Caco-2 (cell line): ENCODE measurements at regions not wholly inside any gene's neighbourhood (a gene's known extent, or its start where the extent isn't known, plus 50 kb on each side); places are given as distances from the start of the nearest gene placed in this dataset.
A peak's percentile ranks its signal among the peaks of the same experiment; 100 is the strongest.
"Not testable (repeated sequence)": the region's sequence is repeated elsewhere in the genome, so short reads cannot be mapped to it uniquely, and the experiment has no call there.

ENCODE experiments used
- BruUV-seq: library from RNA; stranded (reverse); fragments of 400-500 nt; replicated peaks from 2 replicates; lab custom pipeline; 2021; lab: Mats Ljungman, UMichigan
- CTCF ChIA-PET: fragments of 300-600 bp; sonication (Branson Sonifier 250); formaldehyde crosslinking; loops from one replicate; lab custom pipeline; 2022; ENCODE audit warnings: antibody characterized with exemption; lab: Charles Lee
- POLR2A ChIA-PET: fragments of 300-600 bp; sonication (Branson Sonifier 250); formaldehyde crosslinking; loops from one replicate; lab custom pipeline; 2022; ENCODE audit warnings: antibody characterized with exemption; lab: Charles Lee
- DNase-seq, 2 experiments: peaks; one replicate each; pipeline versions ENCODE4 v3.0.0 to v3.0.0-alpha.2; 2020 to 2022
- H3K27me3 ChIP-seq: replicated peaks from 2 replicates; pipeline ENCODE4 v1.6.0; 2011; ENCODE audit warnings: low read length; ENCODE audit not compliant: control insufficient read depth, insufficient read depth
- H3K36me3 ChIP-seq: 2 replicates; pipeline ENCODE4 v1.5.1; 2011; ENCODE audit warnings: low read length; ENCODE audit not compliant: control insufficient read depth, insufficient read depth
- H3K4me1 ChIP-seq: fragments of 250-450 bp; sonication (Bioruptor Pico); 2 replicates; pipeline ENCODE4 v1.5.1; 2020; ENCODE audit warnings: mild to moderate bottlenecking
- H3K4me3 ChIP-seq: 2 replicates; pipeline ENCODE4 v1.5.1; 2011; ENCODE audit warnings: low read depth, mild to moderate bottlenecking, control low read depth, low read length
- H3K9me3 ChIP-seq: fragments of 250-450 bp; sonication (Bioruptor Pico); 2 replicates; pipeline ENCODE4 v1.5.1; 2020; ENCODE audit warnings: mild to moderate bottlenecking, moderate library complexity
- H3K27ac Mint-ChIP-seq: one replicate; pipeline ENCODE4 v1.8.0; 2022; ENCODE audit warnings: mixed read lengths; ENCODE audit not compliant: unreplicated experiment
- H3K27me3 Mint-ChIP-seq: one replicate; pipeline ENCODE4 v1.8.0; 2022; ENCODE audit warnings: mixed read lengths; ENCODE audit not compliant: insufficient read depth, unreplicated experiment
- H3K36me3 Mint-ChIP-seq: one replicate; pipeline ENCODE4 v1.8.0; 2022; ENCODE audit warnings: mild to moderate bottlenecking, mixed read lengths; ENCODE audit not compliant: insufficient read depth, unreplicated experiment
- H3K4me1 Mint-ChIP-seq: one replicate; pipeline ENCODE4 v1.8.0; 2022; ENCODE audit warnings: low read depth, mixed read lengths; ENCODE audit not compliant: unreplicated experiment
- H3K4me3 Mint-ChIP-seq: one replicate; pipeline ENCODE4 v1.8.0; 2022; ENCODE audit warnings: mild to moderate bottlenecking, moderate library complexity, mixed read lengths; ENCODE audit not compliant: unreplicated experiment
- H3K9me3 Mint-ChIP-seq: one replicate; pipeline ENCODE4 v1.8.0; 2022; ENCODE audit warnings: mixed read lengths; ENCODE audit not compliant: unreplicated experiment
- CTCF ChIP-seq, 2 experiments: fragments of 200-600 bp in 1 of 2; IDR thresholded peaks; 1 replicate in 1 of 2; 2 replicates in 1 of 2; pipeline versions ENCODE4 v1.5.1 to v1.8.0; 2011 to 2022; ENCODE audit warnings: antibody characterized with exemption in 1 of 2, control low read depth in 1 of 2, inconsistent platforms in 1 of 2, low read depth in 1 of 2, low read length in 1 of 2, mild to moderate bottlenecking in 1 of 2, moderate library complexity in 1 of 2; ENCODE audit not compliant: insufficient read depth in 1 of 2, severe bottlenecking in 1 of 2, unreplicated experiment in 1 of 2
- intact Hi-C: fragments of 100-400 bp; cut with micrococcal nuclease; formaldehyde crosslinking; loops from one replicate; pipeline ENCODE4 v1.10.0; 2022; ENCODE audit not compliant: unreplicated experiment

DNA sequence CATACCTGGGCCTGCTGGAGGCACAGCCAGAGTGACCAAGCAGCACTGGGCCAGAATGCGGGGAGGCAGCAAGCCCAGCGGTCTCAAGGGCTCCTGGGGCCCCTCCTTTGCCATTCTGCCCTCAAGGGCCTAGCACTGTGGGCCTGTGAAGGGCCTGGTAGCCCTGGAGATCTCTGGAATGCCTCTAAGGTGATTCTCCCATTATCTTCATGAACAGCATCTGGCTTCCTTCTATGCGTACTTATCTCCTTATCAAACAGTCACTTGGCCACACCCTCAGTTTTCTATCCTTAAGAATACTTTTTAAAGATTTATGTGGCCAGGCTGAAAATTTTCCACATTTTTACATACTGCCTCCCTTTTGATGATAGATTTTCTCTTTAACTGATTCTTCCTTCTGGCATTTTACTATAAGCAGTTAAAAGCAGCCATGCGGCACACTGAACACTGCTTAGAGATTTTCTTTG, 67.5 kb upstream of the CCNY start:
- no peaks in the 10 kb centered on the region for H3K36me3 ChIP-seq
- H3K27ac Mint-ChIP-seq, result peak overlapping the region; percentile 1
- DNase-seq, result peak; percentile 20 to 49
- no peaks in the 10 kb centered on the region for H3K27me3 Mint-ChIP-seq
- CTCF ChIA-PET, result no interaction called here
- TF ChIP-seq CTCF (IDR thresholded peaks at IDR 0.05; ENCODE audit: insufficient read depth in 1 of 2, low read depth in 1 of 2, low read length in 1 of 2, severe bottlenecking in 1 of 2, unreplicated experiment in 1 of 2), result no peak
- peaks cover 12% of the 10 kb centered on the region for H3K9me3 Mint-ChIP-seq
- intact Hi-C loops, result no loop called here
- no peak overlapping the region for H3K4me3 ChIP-seq
- no peak overlapping the region for H3K4me3 Mint-ChIP-seq
- peaks cover 17% of the 10 kb centered on the region for H3K4me1 Mint-ChIP-seq
- H3K4me1 ChIP-seq, result peaks cover 21% of the 10 kb centered on the region
- no peaks in the 10 kb centered on the region for H3K27me3 ChIP-seq
- no peaks in the 10 kb centered on the region for H3K9me3 ChIP-seq
- no peaks in the 10 kb centered on the region for H3K36me3 Mint-ChIP-seq
- POLR2A ChIA-PET, result no interaction called here
- BruUV-seq, result no TSS peak

DNA sequence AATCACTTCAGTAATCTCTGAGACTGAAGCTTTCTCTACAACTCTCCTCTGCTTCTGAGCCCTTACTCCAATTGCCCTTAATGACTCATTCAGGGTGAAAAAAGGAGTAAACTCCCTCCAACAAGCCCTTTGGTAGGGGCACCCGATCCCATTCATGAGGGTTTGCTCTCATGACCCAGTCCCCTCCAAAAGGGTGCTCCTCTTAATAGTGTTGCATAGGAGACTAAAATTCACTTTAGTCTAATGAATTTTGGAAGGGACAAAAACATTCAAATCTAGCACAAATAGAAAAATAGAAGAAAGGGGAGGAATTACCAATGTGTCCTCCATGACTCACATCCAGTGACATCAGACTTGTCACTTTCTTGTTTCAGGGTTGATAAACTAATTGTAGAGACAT, 66.2 kb upstream of the CCNY start:
- no peak overlapping the region for H3K4me3 ChIP-seq
- Mint-ChIP-seq H3K36me3 (no peaks in the 10 kb centered on the region), H3K27me3 (no peaks in the 10 kb centered on the region), H3K9me3 (peaks cover 12% of the 10 kb centered on the region), H3K27ac (peak overlapping the region; percentile 6), H3K4me1 (peaks cover 14% of the 10 kb centered on the region), H3K4me3 (no peak overlapping the region)
- DNase-seq, result no peak
- peaks cover 21% of the 10 kb centered on the region for H3K4me1 ChIP-seq
- intact Hi-C loops, result no loop called here
- H3K27me3 ChIP-seq, result no peaks in the 10 kb centered on the region
- BruUV-seq, result no TSS peak
- H3K9me3 ChIP-seq, result no peaks in the 10 kb centered on the region
- no peak for TF ChIP-seq CTCF (IDR thresholded peaks at IDR 0.05; ENCODE audit: insufficient read depth in 1 of 2, low read depth in 1 of 2, low read length in 1 of 2, severe bottlenecking in 1 of 2, unreplicated experiment in 1 of 2)
- POLR2A ChIA-PET, result interaction anchor here (0.7 kb wide), 1 partner anchor 24 kb away, joined by 8 read pairs; no protein-coding TSS in a partner anchor
- CTCF ChIA-PET, result no interaction called here
- H3K36me3 ChIP-seq, result no peaks in the 10 kb centered on the region

- ChIA-PET POLR2A (no interaction called here), CTCF (interaction anchor here (0.6 kb wide), 1 partner anchor 11 kb away, joined by 3 read pairs; no protein-coding TSS in a partner anchor)
- peaks cover 8% of the 10 kb centered on the region for H3K4me1 Mint-ChIP-seq
- BruUV-seq, result no TSS peak
- H3K27me3 ChIP-seq, result no peaks in the 10 kb centered on the region
- TF ChIP-seq CTCF (IDR thresholded peaks at IDR 0.05; ENCODE audit: insufficient read depth in 1 of 2, low read depth in 1 of 2, low read length in 1 of 2, severe bottlenecking in 1 of 2, unreplicated experiment in 1 of 2), result no peak
- no peaks in the 10 kb centered on the region for H3K9me3 ChIP-seq
- H3K27me3 Mint-ChIP-seq, result no peaks in the 10 kb centered on the region
- no peak overlapping the region for H3K4me3 Mint-ChIP-seq
- H3K4me3 ChIP-seq, result no peak overlapping the region
- no peaks in the 10 kb centered on the region for H3K36me3 ChIP-seq
- H3K4me1 ChIP-seq, result peaks cover 21% of the 10 kb centered on the region
- H3K27ac Mint-ChIP-seq, result no peak overlapping the region
- DNase-seq, result no peak
- intact Hi-C loops, result no loop called here
- H3K36me3 Mint-ChIP-seq, result no peaks in the 10 kb centered on the region
- peaks cover 12% of the 10 kb centered on the region for H3K9me3 Mint-ChIP-seq
Measured at GRCh38 chr10:35271086-35271858, 65.0 kb upstream of the CCNY start.

- H3K4me3 Mint-ChIP-seq, H3K9me3 ChIP-seq, H3K36me3 ChIP-seq, BruUV-seq, H3K4me1 Mint-ChIP-seq, intact Hi-C loops, H3K36me3 Mint-ChIP-seq, DNase-seq, H3K27me3 ChIP-seq, POLR2A ChIA-PET, H3K4me3 ChIP-seq, H3K27ac Mint-ChIP-seq, H3K27me3 Mint-ChIP-seq, CTCF ChIA-PET: not testable (repeated sequence)
- peaks cover 12% of the 10 kb centered on the region for H3K9me3 Mint-ChIP-seq
- H3K4me1 ChIP-seq, result peaks cover 21% of the 10 kb centered on the region
Measured at GRCh38 chr10:35271859-35272165, 64.5 kb upstream of the CCNY start.

- H3K4me3 Mint-ChIP-seq, H3K27me3 ChIP-seq, H3K4me1 Mint-ChIP-seq, intact Hi-C loops, CTCF ChIA-PET, H3K4me3 ChIP-seq, H3K9me3 ChIP-seq, H3K27me3 Mint-ChIP-seq, H3K27ac Mint-ChIP-seq, H3K36me3 ChIP-seq, BruUV-seq, H3K36me3 Mint-ChIP-seq, DNase-seq, POLR2A ChIA-PET: not testable (repeated sequence)
- H3K9me3 Mint-ChIP-seq, result peaks cover 12% of the 10 kb centered on the region
- peaks cover 19% of the 10 kb centered on the region for H3K4me1 ChIP-seq
Measured at GRCh38 chr10:35272401-35272800, 63.9 kb upstream of the CCNY start.
